ENCODE measurements at regions not wholly inside any gene's neighbourhood (a gene's known extent, or its start where the extent isn't known, plus 50 kb on each side); places are given as distances from the start of the nearest gene placed in this dataset.

- Histone ChIP-seq H3K27me3 (ENCODE audit: insufficient read depth, low read length) (no peaks in the 10 kb centered on the region), H4K91ac (ENCODE audit: insufficient read length, low read depth, low read length) (no peak overlapping the region), H2BK20ac (ENCODE audit: low read depth, low read length, poor library complexity, severe bottlenecking) (no peak overlapping the region), H3K56ac (ENCODE audit: insufficient read length, low read depth, low read length) (no peak overlapping the region), H3K4me1 (ENCODE audit: insufficient read depth, low read length) (peaks cover 3% of the 10 kb centered on the region; the same call in 1 of the 2 replicates), H3K18ac (ENCODE audit: insufficient read length, low read depth, low read length) (no peak overlapping the region), H3K27ac (ENCODE audit: insufficient read length, low read depth, low read length) (no peak overlapping the region), H3K14ac (ENCODE audit: insufficient read depth, low read length) (no peak overlapping the region), H2BK120ac (ENCODE audit: low read depth, low read length, poor library complexity, severe bottlenecking) (no peak overlapping the region), H2BK15ac (ENCODE audit: low read depth, low read length) (no peak overlapping the region), H3K9me3 (ENCODE audit: control insufficient read depth, low read depth, low read length) (no peaks in the 10 kb centered on the region), H3K4me2 (ENCODE audit: insufficient read depth, insufficient read length, low read length) (no peak overlapping the region), H3K23ac (ENCODE audit: insufficient read length, low read depth, low read length) (no peak overlapping the region), H3K79me1 (ENCODE audit: insufficient read depth, low read depth, low read length, poor library complexity, severe bottlenecking) (no peaks in the 10 kb centered on the region), H3K9ac (ENCODE audit: extremely low read depth, insufficient read length, low read length) (no peak overlapping the region), H4K5ac (ENCODE audit: insufficient read length, low read depth, low read length) (no peak overlapping the region), H2AK5ac (ENCODE audit: insufficient read length, low read length) (no peak overlapping the region), H2AFZ (ENCODE audit: low read length) (no peak overlapping the region), H2BK12ac (ENCODE audit: insufficient read length, low read depth, low read length) (no peak overlapping the region), H4K8ac (replicated peaks; ENCODE audit: insufficient read length, low read depth, low read length) (no peak overlapping the region), H2BK5ac (ENCODE audit: insufficient read length, low read length) (no peak overlapping the region), H3T11ph (ENCODE audit: low read length) (no peak overlapping the region), H3K4ac (ENCODE audit: low read depth, low read length) (no peak overlapping the region), H3K23me2 (ENCODE audit: insufficient read length, low read depth, low read length, poor library complexity, severe bottlenecking) (no peaks in the 10 kb centered on the region), H4K20me1 (ENCODE audit: control insufficient read depth, insufficient read depth, insufficient read length) (no peaks in the 10 kb centered on the region), H3K79me2 (ENCODE audit: insufficient read depth, low read length) (no peaks in the 10 kb centered on the region)
- Mint-ChIP-seq H3K27ac (no peak overlapping the region), H3K27me3 (ENCODE audit: low read depth) (no peaks in the 10 kb centered on the region), H3K36me3 (ENCODE audit: insufficient read depth in 1 of 3, low read depth in 3 of 3) (no peaks in the 10 kb centered on the region), H3K4me3 (no peak overlapping the region), H3K9me3 (no peaks in the 10 kb centered on the region), H3K4me1 (peaks cover 5 to 6% of the 10 kb centered on the region in 2 experiments; a peak in 3 of 4 replicates)
- DNase-seq, result no peak
- TF ChIP-seq CTCF (conservative IDR thresholded peaks at IDR 0.05), result no peak
- no CpG with 5 or more reads among the region's 4 CpGs for WGBS (ENCODE audit: extremely low coverage, insufficient read length, low lambda C conversion rate)
Measured at GRCh38 chr2:147782141-147782930, 62.5 kb upstream of the ACVR2A start.
